ENCODE measurements at regions not wholly inside any gene's neighbourhood (a gene's known extent, or its start where the extent isn't known, plus 50 kb on each side); places are given as distances from the start of the nearest gene placed in this dataset.

- Histone ChIP-seq H3K9me3 (no peaks in the 10 kb centered on the region), H3K27ac (no peak overlapping the region), H3K4me1 (peaks cover 0 to 9% (median 0%) of the 10 kb centered on the region in 4 donors), H3K36me3 (no peaks in the 10 kb centered on the region), H3K4me3 (no peak overlapping the region), H3K27me3 (no peaks in the 10 kb centered on the region)
- WGBS, 2 donors: 58 to 75% methylated on average over 4 of the region's 4 CpGs
- no peak for TF ChIP-seq POLR2A (IDR thresholded peaks at IDR 0.05)
- ATAC-seq (ENCODE audit: low FRiP score in 2 of 2) (peak; percentile 4 to 91), DNase-seq (peak; percentile 15 to 41)
Observed at GRCh38 chr11:115672999-115673411, 168.8 kb upstream of the CADM1 start.

- H3K4me3 ChIP-seq: no peak overlapping the region
- TF ChIP-seq CTCF (IDR thresholded peaks at IDR 0.05): no peak
- TF ChIP-seq POLR2A (IDR thresholded peaks at IDR 0.05): no peak
- no peak for TF ChIP-seq EP300 (IDR thresholded peaks at IDR 0.05)
- TF ChIP-seq POLR2AphosphoS5 (IDR thresholded peaks at IDR 0.05): no peak
- DNase-seq: no peak
- WGBS, 2 donors: 80 to 93% methylated on average over 7 of the region's 7 CpGs
- H3K27me3 ChIP-seq: no peaks in the 10 kb centered on the region
- no peaks in the 10 kb centered on the region for H3K36me3 ChIP-seq
- no peak for ATAC-seq (ENCODE audit: low FRiP score in 2 of 2)
- no peaks in the 10 kb centered on the region for H3K9me3 ChIP-seq
- peaks cover 0 to 9% (median 0%) of the 10 kb centered on the region in 4 donors for H3K4me1 ChIP-seq
- no peak overlapping the region for H3K27ac ChIP-seq
Observed at GRCh38 chr11:115672412-115672811, 168.2 kb upstream of the CADM1 start.

- no peaks in the 10 kb centered on the region for H3K36me3 ChIP-seq
- TF ChIP-seq CTCF (IDR thresholded peaks at IDR 0.05) (no peak), POLR2A (IDR thresholded peaks at IDR 0.05) (no peak), POLR2AphosphoS5 (IDR thresholded peaks at IDR 0.05) (no peak), EP300 (IDR thresholded peaks at IDR 0.05) (no peak)
- no peak overlapping the region for H3K27ac ChIP-seq
- no peaks in the 10 kb centered on the region for H3K9me3 ChIP-seq
- ATAC-seq (ENCODE audit: low FRiP score in 2 of 2) (no peak), DNase-seq (peak in 1 of 2 donors; percentile 49)
- H3K4me3 ChIP-seq: no peak overlapping the region
- peaks cover 0 to 9% (median 0%) of the 10 kb centered on the region in 4 donors for H3K4me1 ChIP-seq
- H3K27me3 ChIP-seq: no peaks in the 10 kb centered on the region
- 64 to 67% methylated on average over 10 of the region's 10 CpGs for WGBS, 2 donors
Observed at GRCh38 chr11:115670538-115671205, 166.5 kb upstream of the CADM1 start.

DNA sequence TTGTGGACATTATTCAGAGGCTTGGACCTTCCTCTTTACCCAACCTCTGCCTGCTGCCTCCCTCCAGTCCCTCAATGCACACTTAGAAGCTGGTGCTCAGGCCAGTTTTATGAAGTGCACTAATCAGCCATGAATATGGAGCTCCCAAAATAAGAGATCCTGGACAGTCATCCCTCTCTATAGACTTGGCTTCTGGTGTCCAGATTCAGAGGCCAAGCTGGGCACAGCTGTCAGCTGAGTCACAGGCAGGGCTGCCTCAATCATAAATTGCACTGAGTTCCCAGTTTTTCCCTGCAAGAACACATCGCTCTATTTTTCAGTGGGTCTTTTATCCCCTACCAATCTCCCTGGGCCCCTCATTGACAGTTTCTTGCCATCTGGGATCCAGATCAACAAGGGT, 161.7 kb upstream of the CADM1 start:
- DNase-seq (no peak), ATAC-seq (ENCODE audit: low FRiP score in 2 of 2) (peak in 1 of 2 donors; percentile 28)
- Histone ChIP-seq H3K27me3 (no peaks in the 10 kb centered on the region), H3K9me3 (no peaks in the 10 kb centered on the region), H3K4me1 (no peaks in the 10 kb centered on the region), H3K27ac (no peak overlapping the region), H3K4me3 (no peak overlapping the region), H3K36me3 (no peaks in the 10 kb centered on the region)
- no peak for TF ChIP-seq POLR2AphosphoS5 (IDR thresholded peaks at IDR 0.05)
- no peak for TF ChIP-seq EP300 (IDR thresholded peaks at IDR 0.05)
- TF ChIP-seq POLR2A (IDR thresholded peaks at IDR 0.05): no peak
- no peak for TF ChIP-seq CTCF (IDR thresholded peaks at IDR 0.05)
- WGBS, 2 donors: 80 to 88% methylated on average over 1 of the region's 1 CpG

- H3K27me3 ChIP-seq: peaks cover 0 to 4% (median 0%) of the 10 kb centered on the region in 4 donors
- WGBS, 2 donors: 91 to 92% methylated on average over 14 to 15 of the region's 15 CpGs
- H3K4me3 ChIP-seq: no peak overlapping the region
- H3K36me3 ChIP-seq: no peaks in the 10 kb centered on the region
- no peak overlapping the region for H3K27ac ChIP-seq
- H3K9me3 ChIP-seq: no peaks in the 10 kb centered on the region
- DNase-seq: peak in 1 of 2 donors; percentile 5
- peaks cover 0 to 1% (median under 1%) of the 10 kb centered on the region in 4 donors for H3K4me1 ChIP-seq
- TF ChIP-seq CTCF (IDR thresholded peaks at IDR 0.05): no peak
- TF ChIP-seq POLR2A (IDR thresholded peaks at IDR 0.05): no peak
- TF ChIP-seq POLR2AphosphoS5 (IDR thresholded peaks at IDR 0.05): no peak
- TF ChIP-seq EP300 (IDR thresholded peaks at IDR 0.05): no peak
- no peak for ATAC-seq (ENCODE audit: low FRiP score in 2 of 2)
Observed at GRCh38 chr11:115665175-115665821, 161.1 kb upstream of the CADM1 start.
